NCI-H446 (cell line): ENCODE measurements at regions not wholly inside any gene's neighbourhood (a gene's known extent, or its start where the extent isn't known, plus 50 kb on each side); places are given as distances from the start of the nearest gene placed in this dataset.
A peak's percentile ranks its signal among the peaks of the same experiment; 100 is the strongest.
"Not testable (repeated sequence)": the region's sequence is repeated elsewhere in the genome, so short reads cannot be mapped to it uniquely, and the experiment has no call there.

Experiments used
- DNase-seq, 2 experiments: peaks; one replicate each; lab custom pipeline; 2025; lab: John Stamatoyannopoulos, UW

GRCh38 chr16:63131503-63131902 lies 1095.3 kb upstream of the CDH8 start:
- no peak for DNase-seq

- DNase-seq: no peak
These were observed 1094.7 kb upstream of the CDH8 start for GRCh38 chr16:63130942-63131341.

- no peak for DNase-seq
These were observed 1093.3 kb upstream of the CDH8 start for GRCh38 chr16:63129411-63130125.

- not testable (repeated sequence) for DNase-seq
These were observed 1083.7 kb upstream of the CDH8 start for GRCh38 chr16:63119905-63120304.

- DNase-seq: no peak
These were observed 1063.8 kb upstream of the CDH8 start for GRCh38 chr16:63100082-63100481.

GRCh38 chr16:63096857-63097256 lies 1060.6 kb upstream of the CDH8 start:
- no peak for DNase-seq

- DNase-seq: no peak
These were observed 1056.5 kb upstream of the CDH8 start for GRCh38 chr16:63092736-63093135.

GRCh38 chr16:63082101-63082500 lies 1045.9 kb upstream of the CDH8 start:
- DNase-seq: no peak

- DNase-seq: no peak
These were observed 1044.5 kb upstream of the CDH8 start for GRCh38 chr16:63080746-63081145.

- DNase-seq: no peak
These were observed 1032.8 kb upstream of the CDH8 start for GRCh38 chr16:63069047-63069446.

GRCh38 chr16:63067141-63067540 lies 1030.9 kb upstream of the CDH8 start:
- peak; percentile 15 to 46 for DNase-seq

- DNase-seq: no peak
These were observed 1030.3 kb upstream of the CDH8 start for GRCh38 chr16:63066552-63066951.

- no peak for DNase-seq
These were observed 1025.1 kb upstream of the CDH8 start for GRCh38 chr16:63061319-63061718.

- DNase-seq: no peak
These were observed 1023.4 kb upstream of the CDH8 start for GRCh38 chr16:63059676-63060075.

GRCh38 chr16:63057341-63057740 lies 1021.1 kb upstream of the CDH8 start:
- DNase-seq: no peak

GRCh38 chr16:63050391-63050790 lies 1014.2 kb upstream of the CDH8 start:
- DNase-seq: no peak

- DNase-seq: no peak
These were observed 1002.3 kb upstream of the CDH8 start for GRCh38 chr16:63038397-63039106.

GRCh38 chr16:63037761-63038396 lies 1001.6 kb upstream of the CDH8 start:
- DNase-seq: no peak

GRCh38 chr16:63018581-63019223 lies 982.5 kb upstream of the CDH8 start:
- no peak for DNase-seq

- no peak for DNase-seq
These were observed 972.5 kb upstream of the CDH8 start for GRCh38 chr16:63008688-63009087.

- no peak for DNase-seq
These were observed 969.1 kb upstream of the CDH8 start for GRCh38 chr16:63005356-63005755.

GRCh38 chr16:62989480-62989879 lies 953.2 kb upstream of the CDH8 start:
- DNase-seq: no peak

GRCh38 chr16:62985722-62986121 lies 949.5 kb upstream of the CDH8 start:
- no peak for DNase-seq
